Lower leg skin (tissue), 4 donors: ENCODE measurements at regions not wholly inside any gene's neighbourhood (a gene's known extent, or its start where the extent isn't known, plus 50 kb on each side); places are given as distances from the start of the nearest gene placed in this dataset.
A peak's percentile ranks its signal among the peaks of the same experiment; 100 is the strongest.
"Not testable (repeated sequence)": the region's sequence is repeated elsewhere in the genome, so short reads cannot be mapped to it uniquely, and the experiment has no call there.

Source experiments
- DNase-seq, 2 donors: peaks; one replicate each; pipeline ENCODE4 v3.0.0-alpha.2; 2019; ENCODE audit warnings: low spot score in 2 of 2
- H3K4me3 ChIP-seq: fragments of 200-600 bp; sonication (generic); 2 replicates; pipeline ENCODE4 v1.5.1; 2017; ENCODE audit warnings: mild to moderate bottlenecking, low read depth; ENCODE audit not compliant: poor library complexity, severe bottlenecking
- POLR2A ChIP-seq, 2 donors: fragments of 450-650 bp; IDR thresholded peaks; one replicate each; pipeline ENCODE4 v1.6.1; 2016 to 2017; ENCODE audit warnings: antibody characterized with exemption in 2 of 2, mild to moderate bottlenecking in 1 of 2, moderate library complexity in 1 of 2
- WGBS, 2 donors: methylation state at CpG; one replicate each; pipeline ENCODE4 v1.1.5; 2018; 5-methylcytosine and 5-hydroxymethylcytosine counted together
- intact Hi-C: fragments of 100-400 bp; cut with DNase I; formaldehyde crosslinking; loops from one replicate; pipeline ENCODE4 v1.15.0; 2023; ENCODE audit warnings: low total_unique reads
- TF ChIP-seq, protein P1 (sequence below), 3 donors: fragments of 450-650 bp; IDR thresholded peaks; one replicate each; pipeline ENCODE4 v1.5.1; 2016; ENCODE audit warnings: antibody characterized with exemption in 3 of 3, mild to moderate bottlenecking in 3 of 3, moderate library complexity in 2 of 3

DNA sequence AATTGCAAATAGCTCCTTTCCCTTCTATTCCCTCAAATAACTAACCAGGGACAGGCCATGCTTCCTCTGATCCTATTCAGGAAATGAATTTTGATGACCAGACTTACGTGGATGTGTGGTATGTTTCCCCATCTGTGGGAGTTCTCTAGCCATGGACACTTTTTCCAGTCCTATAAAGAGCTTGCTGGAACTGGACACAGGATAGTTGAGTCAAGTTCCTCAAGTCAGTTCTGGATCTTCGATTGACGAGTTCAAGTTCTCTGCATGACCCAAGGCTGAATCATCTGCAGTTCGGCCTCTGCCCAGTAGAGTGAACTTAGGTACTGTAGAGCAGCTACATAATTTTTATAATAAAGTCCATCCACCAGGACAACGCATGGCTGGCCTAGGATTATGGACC, 52.7 kb upstream of the CCND1 start:
- TF ChIP-seq POLR2A (IDR thresholded peaks at IDR 0.05) = no peak
- TF ChIP-seq, protein P1, sequence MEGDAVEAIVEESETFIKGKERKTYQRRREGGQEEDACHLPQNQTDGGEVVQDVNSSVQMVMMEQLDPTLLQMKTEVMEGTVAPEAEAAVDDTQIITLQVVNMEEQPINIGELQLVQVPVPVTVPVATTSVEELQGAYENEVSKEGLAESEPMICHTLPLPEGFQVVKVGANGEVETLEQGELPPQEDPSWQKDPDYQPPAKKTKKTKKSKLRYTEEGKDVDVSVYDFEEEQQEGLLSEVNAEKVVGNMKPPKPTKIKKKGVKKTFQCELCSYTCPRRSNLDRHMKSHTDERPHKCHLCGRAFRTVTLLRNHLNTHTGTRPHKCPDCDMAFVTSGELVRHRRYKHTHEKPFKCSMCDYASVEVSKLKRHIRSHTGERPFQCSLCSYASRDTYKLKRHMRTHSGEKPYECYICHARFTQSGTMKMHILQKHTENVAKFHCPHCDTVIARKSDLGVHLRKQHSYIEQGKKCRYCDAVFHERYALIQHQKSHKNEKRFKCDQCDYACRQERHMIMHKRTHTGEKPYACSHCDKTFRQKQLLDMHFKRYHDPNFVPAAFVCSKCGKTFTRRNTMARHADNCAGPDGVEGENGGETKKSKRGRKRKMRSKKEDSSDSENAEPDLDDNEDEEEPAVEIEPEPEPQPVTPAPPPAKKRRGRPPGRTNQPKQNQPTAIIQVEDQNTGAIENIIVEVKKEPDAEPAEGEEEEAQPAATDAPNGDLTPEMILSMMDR (IDR thresholded peaks at IDR 0.05) = no peak
- intact Hi-C loops = no loop called here
- 75 to 82% methylated on average over 5 of the region's 5 CpGs for WGBS, 2 donors

DNA sequence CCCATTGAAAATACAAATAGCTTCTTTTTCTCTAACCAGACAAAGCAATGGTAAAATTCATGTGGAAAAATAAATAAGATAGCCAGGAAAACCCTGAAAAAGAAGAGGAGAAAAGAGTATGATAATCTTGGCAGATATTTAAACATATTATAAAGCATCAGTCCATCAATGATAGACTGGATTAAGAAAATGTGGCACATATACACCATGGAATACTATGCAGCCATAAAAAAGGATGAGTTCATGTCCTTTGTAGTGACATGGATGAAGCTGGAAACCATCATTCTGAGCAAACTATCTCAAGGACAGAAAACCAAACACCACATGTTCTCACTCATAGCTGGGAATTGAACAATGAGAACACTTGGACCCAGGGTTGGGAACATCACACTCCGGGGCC, 50.9 kb upstream of the CCND1 start:
- 88 to 92% methylated on average over 1 of the region's 1 CpG for WGBS, 2 donors
- intact Hi-C loops, DNase-seq, H3K4me3 ChIP-seq: not testable (repeated sequence)

More for the DNA sequence above, 52.7 kb upstream of the CCND1 start:
- peak in 1 of 2 donors; percentile 23 for DNase-seq
- H3K4me3 ChIP-seq = no peak overlapping the region
